Mesendoderm (in vitro differentiated cells): ENCODE measurements at regions not wholly inside any gene's neighbourhood (a gene's known extent, or its start where the extent isn't known, plus 50 kb on each side); places are given as distances from the start of the nearest gene placed in this dataset.

ENCODE experiments used
- DNase-seq: peaks from one replicate; pipeline ENCODE4 v3.0.0; 2013
- H2AK5ac ChIP-seq: 2 replicates; pipeline ENCODE4 v1.6.1; 2013; ENCODE audit warnings: low read length, inconsistent platforms
- H2BK120ac ChIP-seq: 2 replicates; pipeline ENCODE4 v1.6.1; 2013; ENCODE audit warnings: low read depth, mild to moderate bottlenecking, low read length, moderate library complexity, mixed read lengths
- H2BK15ac ChIP-seq: replicated peaks from 2 replicates; pipeline ENCODE4 v1.6.1; 2013; ENCODE audit warnings: low read depth, mild to moderate bottlenecking, moderate library complexity
- H2BK5ac ChIP-seq: 2 replicates; pipeline ENCODE4 v1.6.1; 2013; ENCODE audit warnings: low read length, inconsistent platforms
- H3K18ac ChIP-seq: 2 replicates; pipeline ENCODE4 v1.6.1; 2013; ENCODE audit warnings: mild to moderate bottlenecking, low read length, mixed read lengths
- H3K23ac ChIP-seq: one replicate; pipeline ENCODE4 v1.6.1; 2013; ENCODE audit warnings: low read length
- H3K27ac ChIP-seq: 2 replicates; pipeline ENCODE4 v1.5.1; 2013; ENCODE audit warnings: low read depth, mild to moderate bottlenecking, inconsistent platforms, low read length, moderate library complexity
- H3K27me3 ChIP-seq: 2 replicates; pipeline ENCODE4 v1.6.1; 2013; ENCODE audit warnings: low read length, control low read depth, mild to moderate bottlenecking, inconsistent platforms; ENCODE audit not compliant: insufficient read depth, poor library complexity
- H3K36me3 ChIP-seq: 2 replicates; pipeline ENCODE4 v1.6.1; 2013; ENCODE audit warnings: low read length, inconsistent platforms; ENCODE audit not compliant: control insufficient read depth, insufficient read depth
- H3K4ac ChIP-seq: one replicate; pipeline ENCODE4 v1.6.1; 2013; ENCODE audit warnings: low read depth, mild to moderate bottlenecking, low read length, moderate library complexity
- H3K4me1 ChIP-seq: 2 replicates; pipeline ENCODE4 v1.6.1; 2013; ENCODE audit warnings: low read depth, low read length, inconsistent platforms; ENCODE audit not compliant: control insufficient read depth
- H3K4me2 ChIP-seq: 2 replicates; pipeline ENCODE4 v1.6.1; 2013; ENCODE audit warnings: low read length
- H3K4me3 ChIP-seq: 2 replicates; pipeline ENCODE4 v1.5.1; 2013; ENCODE audit warnings: mild to moderate bottlenecking, low read length
- H3K56ac ChIP-seq: one replicate; pipeline ENCODE4 v1.6.1; 2013; ENCODE audit warnings: low read length
- H3K79me1 ChIP-seq: 2 replicates; pipeline ENCODE4 v1.6.1; 2013; ENCODE audit warnings: low read length, inconsistent platforms
- H3K79me2 ChIP-seq: 2 replicates; pipeline ENCODE4 v1.6.1; 2013; ENCODE audit warnings: mild to moderate bottlenecking, low read length; ENCODE audit not compliant: control insufficient read depth, insufficient read depth
- H3K9ac ChIP-seq: 2 replicates; pipeline ENCODE4 v1.6.1; 2013; ENCODE audit warnings: low read length, inconsistent platforms
- H4K5ac ChIP-seq: one replicate; pipeline ENCODE4 v1.6.1; 2013; ENCODE audit warnings: low read length
- H4K8ac ChIP-seq: one replicate; pipeline ENCODE4 v1.6.1; 2013; ENCODE audit warnings: low read depth, mild to moderate bottlenecking, control low read depth, low read length, moderate library complexity
- WGBS: extraction: QIAGEN DNeasy Blood & Tissue Kit; methylation state at CpG from one replicate; pipeline ENCODE4 v1.1.7; 2013; ENCODE audit warnings: low lambda C conversion rate, missing lambda C conversion rate; ENCODE audit not compliant: insufficient coverage; ENCODE audit errors: extremely low coverage; 5-methylcytosine and 5-hydroxymethylcytosine counted together

DNA sequence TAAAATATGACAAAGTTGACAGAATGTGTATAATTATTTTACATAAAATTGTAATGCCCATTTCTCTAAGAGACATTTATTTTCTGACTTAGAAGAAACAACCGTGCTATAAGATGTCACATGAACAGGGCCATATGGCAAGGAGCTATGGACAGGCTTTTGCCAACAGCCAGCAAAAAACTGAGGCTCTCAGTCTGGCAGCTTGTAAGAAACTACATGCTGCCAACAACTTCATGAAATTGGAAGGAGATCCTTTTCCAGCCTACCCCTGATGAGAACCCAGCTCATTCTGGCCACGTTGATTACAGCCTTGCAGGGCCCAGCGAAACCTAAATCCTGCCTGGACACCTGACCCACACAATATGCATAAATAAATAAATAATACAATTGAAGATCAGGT is 250.3 kb upstream of the ARSJ start:
- no peaks in the 10 kb centered on the region for H3K79me1 ChIP-seq
- H3K9ac ChIP-seq, result no peak overlapping the region
- H3K23ac ChIP-seq, result no peak overlapping the region
- H3K4me1 ChIP-seq, result no peaks in the 10 kb centered on the region
- no CpG with 5 or more reads among the region's 3 CpGs for WGBS
- no peaks in the 10 kb centered on the region for H3K27me3 ChIP-seq
- H2AK5ac ChIP-seq, result no peak overlapping the region
- no peak overlapping the region for H2BK15ac ChIP-seq
- no peak overlapping the region for H4K5ac ChIP-seq
- H3K4me2 ChIP-seq, result no peak overlapping the region
- no peak overlapping the region for H3K18ac ChIP-seq
- H2BK5ac ChIP-seq, result no peak overlapping the region
- no peaks in the 10 kb centered on the region for H3K36me3 ChIP-seq
- H2BK120ac ChIP-seq, result no peak overlapping the region
- H3K4ac ChIP-seq, result no peak overlapping the region
- no peaks in the 10 kb centered on the region for H3K79me2 ChIP-seq
- H3K27ac ChIP-seq, result no peak overlapping the region
- no peak overlapping the region for H3K56ac ChIP-seq
- H4K8ac ChIP-seq, result no peak overlapping the region
- DNase-seq, result no peak
- H3K4me3 ChIP-seq, result no peak overlapping the region

DNA sequence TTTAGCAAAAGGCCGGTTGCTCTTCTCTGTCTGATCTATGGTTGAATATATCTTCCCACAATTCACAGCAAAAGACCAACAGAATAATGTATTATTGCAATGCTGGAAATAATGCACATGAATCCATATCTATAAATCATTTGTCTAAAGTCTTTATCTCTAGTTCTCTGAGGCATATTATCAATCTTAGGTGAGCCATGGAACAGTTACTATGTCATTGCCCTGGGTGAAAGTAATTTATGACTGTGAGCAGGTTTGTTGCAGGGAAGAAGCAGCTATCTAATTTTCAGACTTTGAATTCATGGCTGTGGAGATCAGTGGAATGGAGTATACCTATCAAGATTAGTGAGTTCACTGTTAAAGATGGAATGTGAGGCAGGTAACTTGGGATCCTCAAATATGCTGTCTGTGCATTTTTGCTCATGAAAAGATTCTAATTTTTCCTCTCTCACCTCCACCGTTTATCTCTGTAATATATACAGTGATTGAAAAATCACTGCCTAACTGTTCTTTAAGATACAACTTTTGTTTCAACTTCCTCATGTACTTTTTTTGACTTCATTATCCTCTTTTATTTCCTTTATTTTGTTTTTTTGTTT is 256.8 kb upstream of the ARSJ start:
- H2BK15ac ChIP-seq, result no peak overlapping the region
- no peak overlapping the region for H3K56ac ChIP-seq
- DNase-seq, result no peak
- H3K4me3 ChIP-seq, result no peak overlapping the region
- H3K79me2 ChIP-seq, result no peaks in the 10 kb centered on the region
- no CpG with 5 or more reads among the region's 2 CpGs for whole genome bisulfite sequencing
- H3K79me1 ChIP-seq, result no peaks in the 10 kb centered on the region
- no peak overlapping the region for H4K5ac ChIP-seq
- no peak overlapping the region for H3K9ac ChIP-seq
- no peak overlapping the region for H3K4me2 ChIP-seq
- H3K18ac ChIP-seq, result no peak overlapping the region
- no peaks in the 10 kb centered on the region for H3K4me1 ChIP-seq
- H3K36me3 ChIP-seq, result no peaks in the 10 kb centered on the region
- no peak overlapping the region for H2BK120ac ChIP-seq
- H3K4ac ChIP-seq, result no peak overlapping the region
- no peak overlapping the region for H3K27ac ChIP-seq
- no peaks in the 10 kb centered on the region for H3K27me3 ChIP-seq
- no peak overlapping the region for H2BK5ac ChIP-seq
- no peak overlapping the region for H4K8ac ChIP-seq
- H2AK5ac ChIP-seq, result no peak overlapping the region
- H3K23ac ChIP-seq, result no peak overlapping the region

DNA sequence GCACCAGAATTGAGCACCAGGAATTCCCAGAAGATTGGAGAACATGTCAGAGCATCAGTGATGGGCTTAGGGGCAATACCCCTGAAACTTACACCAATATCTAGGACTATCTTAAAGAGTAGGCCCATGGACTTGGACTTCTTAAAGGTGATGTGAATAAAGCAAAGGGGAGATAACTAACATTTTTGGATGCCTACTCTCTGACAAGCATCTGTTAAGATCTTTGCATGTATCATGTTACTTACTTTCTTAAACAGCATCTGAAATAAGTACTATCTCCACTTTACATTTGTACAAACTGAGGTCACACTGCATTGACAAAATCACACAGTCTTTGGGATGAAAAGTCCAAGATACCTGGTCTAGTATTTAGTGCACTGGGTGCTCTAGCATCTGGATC is 258.6 kb upstream of the ARSJ start:
- no peak for DNase-seq
- no peak overlapping the region for H4K5ac ChIP-seq
- H2AK5ac ChIP-seq, result no peak overlapping the region
- H3K27me3 ChIP-seq, result no peaks in the 10 kb centered on the region
- H3K4me2 ChIP-seq, result no peak overlapping the region
- no peaks in the 10 kb centered on the region for H3K4me1 ChIP-seq
- H2BK15ac ChIP-seq, result no peak overlapping the region
- no peaks in the 10 kb centered on the region for H3K36me3 ChIP-seq
- H4K8ac ChIP-seq, result no peak overlapping the region
- no peak overlapping the region for H3K27ac ChIP-seq
- no peaks in the 10 kb centered on the region for H3K79me2 ChIP-seq
- H2BK120ac ChIP-seq, result no peak overlapping the region
- H3K18ac ChIP-seq, result no peak overlapping the region
- no peak overlapping the region for H3K9ac ChIP-seq
- no peak overlapping the region for H3K56ac ChIP-seq
- H3K4ac ChIP-seq, result no peak overlapping the region
- H3K79me1 ChIP-seq, result no peaks in the 10 kb centered on the region
- no peak overlapping the region for H3K23ac ChIP-seq
- no peak overlapping the region for H3K4me3 ChIP-seq
- no peak overlapping the region for H2BK5ac ChIP-seq

DNA sequence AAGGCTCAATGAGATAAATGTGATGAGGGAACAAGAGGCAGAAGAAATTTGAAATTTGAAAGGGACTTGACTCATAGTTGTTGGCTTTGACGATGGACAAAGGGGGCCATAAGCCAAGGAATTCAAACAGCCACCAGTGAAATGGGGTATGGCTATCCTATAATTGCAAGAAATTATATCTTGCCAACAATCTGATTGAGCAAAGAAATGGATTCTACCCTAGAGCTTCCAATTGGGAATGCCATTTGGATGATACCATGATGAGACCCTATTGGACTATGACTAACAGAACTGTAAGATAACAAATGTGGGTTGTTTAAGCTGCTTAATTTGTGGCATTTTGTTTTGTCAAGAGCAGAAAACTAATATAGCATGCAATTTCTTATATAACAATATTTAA is 270.1 kb upstream of the ARSJ start:
- Histone ChIP-seq H3K9ac (no peak overlapping the region), H3K4me2 (no peak overlapping the region), H4K5ac (no peak overlapping the region), H3K56ac (no peak overlapping the region), H3K18ac (no peak overlapping the region), H3K36me3 (no peaks in the 10 kb centered on the region), H3K4me1 (no peaks in the 10 kb centered on the region), H3K23ac (no peak overlapping the region), H3K4ac (no peak overlapping the region), H2AK5ac (no peak overlapping the region), H2BK120ac (no peak overlapping the region), H3K27ac (no peak overlapping the region), H3K27me3 (no peaks in the 10 kb centered on the region), H3K79me2 (no peaks in the 10 kb centered on the region), H3K79me1 (no peaks in the 10 kb centered on the region), H3K4me3 (no peak overlapping the region), H2BK15ac (no peak overlapping the region), H2BK5ac (no peak overlapping the region), H4K8ac (no peak overlapping the region)
- WGBS, result no CpG with 5 or more reads among the region's 1 CpG
- no peak for DNase-seq

DNA sequence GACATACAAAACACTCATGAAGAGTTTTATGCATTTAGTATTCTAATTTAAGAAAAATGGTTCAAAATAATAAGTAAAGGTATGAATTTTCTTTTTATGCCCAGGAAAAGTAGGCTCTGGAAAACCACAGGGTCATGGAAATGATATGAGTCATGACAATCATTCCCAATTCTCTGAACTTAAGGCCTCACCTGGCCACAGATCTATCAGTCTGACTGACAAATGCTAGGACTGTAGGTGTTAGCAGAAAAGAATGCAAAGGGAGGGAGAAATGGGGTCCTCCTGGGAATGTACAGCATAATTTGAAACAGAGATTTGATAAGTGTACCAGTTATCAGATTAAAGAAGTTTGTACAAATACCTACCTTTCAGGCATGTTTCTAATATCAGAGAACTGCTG is 270.5 kb upstream of the ARSJ start:
- Histone ChIP-seq H3K4me2 (no peak overlapping the region), H3K79me2 (no peaks in the 10 kb centered on the region), H2BK5ac (no peak overlapping the region), H3K23ac (no peak overlapping the region), H2AK5ac (no peak overlapping the region), H3K27me3 (no peaks in the 10 kb centered on the region), H3K36me3 (no peaks in the 10 kb centered on the region), H3K4me3 (no peak overlapping the region), H3K79me1 (no peaks in the 10 kb centered on the region), H2BK120ac (no peak overlapping the region), H3K4ac (no peak overlapping the region), H4K5ac (no peak overlapping the region), H3K56ac (no peak overlapping the region), H2BK15ac (no peak overlapping the region), H4K8ac (no peak overlapping the region), H3K4me1 (no peaks in the 10 kb centered on the region), H3K18ac (no peak overlapping the region), H3K9ac (no peak overlapping the region), H3K27ac (no peak overlapping the region)
- no peak for DNase-seq

DNA sequence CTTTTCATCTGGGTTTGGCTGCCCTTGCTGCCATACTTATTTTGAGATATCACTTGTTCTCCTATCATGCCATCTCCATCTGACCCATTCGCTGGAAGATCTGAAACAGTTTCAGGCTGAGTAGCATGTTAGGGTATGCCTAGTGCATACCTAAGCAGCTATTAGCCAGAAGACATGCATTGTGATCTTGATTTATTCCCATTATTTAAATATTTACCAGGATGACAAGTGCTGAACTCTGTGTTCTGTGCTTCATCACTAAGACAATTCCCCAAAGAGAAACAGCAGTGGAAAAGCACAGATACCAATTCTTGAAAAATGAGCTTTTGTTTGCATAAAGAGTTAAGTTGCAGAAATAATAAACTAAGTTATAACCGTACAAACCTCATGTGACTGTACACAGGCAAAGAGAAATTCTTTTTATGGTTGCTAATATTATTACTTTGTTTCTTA is 271.0 kb upstream of the ARSJ start:
- Histone ChIP-seq H2BK5ac (no peak overlapping the region), H3K79me2 (no peaks in the 10 kb centered on the region), H3K56ac (no peak overlapping the region), H2AK5ac (no peak overlapping the region), H2BK120ac (no peak overlapping the region), H3K79me1 (no peaks in the 10 kb centered on the region), H4K8ac (no peak overlapping the region), H3K4me3 (no peak overlapping the region), H4K5ac (no peak overlapping the region), H3K4me2 (no peak overlapping the region), H3K4ac (no peak overlapping the region), H3K23ac (no peak overlapping the region), H3K18ac (no peak overlapping the region), H3K27me3 (no peaks in the 10 kb centered on the region), H2BK15ac (no peak overlapping the region), H3K36me3 (no peaks in the 10 kb centered on the region), H3K27ac (no peak overlapping the region), H3K4me1 (no peaks in the 10 kb centered on the region), H3K9ac (no peak overlapping the region)
- no peak for DNase-seq
- whole genome bisulfite sequencing, result no CpG with 5 or more reads among the region's 2 CpGs
